ENCODE measurements at regions not wholly inside any gene's neighbourhood (a gene's known extent, or its start where the extent isn't known, plus 50 kb on each side); places are given as distances from the start of the nearest gene placed in this dataset.

DNA sequence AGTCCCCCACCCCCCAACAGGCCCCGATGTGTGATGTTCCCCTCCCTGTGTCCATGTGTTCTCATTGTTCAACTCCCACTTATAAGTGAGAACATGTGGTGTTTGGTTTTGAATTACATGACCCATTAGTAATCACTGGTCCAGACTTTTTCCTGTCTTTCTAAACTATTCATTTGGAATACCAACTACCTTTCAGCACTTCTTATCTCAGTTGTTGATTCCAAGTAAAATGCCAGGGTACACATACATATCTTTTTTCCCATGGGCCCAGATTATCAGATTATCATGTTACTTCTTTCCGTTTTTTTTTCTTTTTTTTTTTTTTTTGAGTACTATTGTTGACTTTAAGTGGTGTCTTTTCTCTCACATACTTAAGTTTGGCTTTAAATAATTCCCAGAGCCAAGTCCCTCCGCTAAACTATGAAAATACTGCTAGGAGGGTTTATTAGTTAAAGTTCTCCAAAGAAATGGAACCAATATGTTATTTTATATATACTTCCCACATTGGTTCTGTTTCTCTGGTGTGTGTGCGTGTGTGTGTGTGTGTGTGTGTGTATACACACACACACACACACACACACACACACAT, 389.3 kb downstream of the IRS1 start:
- H3K27ac Mint-ChIP-seq (ENCODE audit: unreplicated experiment): no peak overlapping the region
- TF ChIP-seq, protein P1, sequence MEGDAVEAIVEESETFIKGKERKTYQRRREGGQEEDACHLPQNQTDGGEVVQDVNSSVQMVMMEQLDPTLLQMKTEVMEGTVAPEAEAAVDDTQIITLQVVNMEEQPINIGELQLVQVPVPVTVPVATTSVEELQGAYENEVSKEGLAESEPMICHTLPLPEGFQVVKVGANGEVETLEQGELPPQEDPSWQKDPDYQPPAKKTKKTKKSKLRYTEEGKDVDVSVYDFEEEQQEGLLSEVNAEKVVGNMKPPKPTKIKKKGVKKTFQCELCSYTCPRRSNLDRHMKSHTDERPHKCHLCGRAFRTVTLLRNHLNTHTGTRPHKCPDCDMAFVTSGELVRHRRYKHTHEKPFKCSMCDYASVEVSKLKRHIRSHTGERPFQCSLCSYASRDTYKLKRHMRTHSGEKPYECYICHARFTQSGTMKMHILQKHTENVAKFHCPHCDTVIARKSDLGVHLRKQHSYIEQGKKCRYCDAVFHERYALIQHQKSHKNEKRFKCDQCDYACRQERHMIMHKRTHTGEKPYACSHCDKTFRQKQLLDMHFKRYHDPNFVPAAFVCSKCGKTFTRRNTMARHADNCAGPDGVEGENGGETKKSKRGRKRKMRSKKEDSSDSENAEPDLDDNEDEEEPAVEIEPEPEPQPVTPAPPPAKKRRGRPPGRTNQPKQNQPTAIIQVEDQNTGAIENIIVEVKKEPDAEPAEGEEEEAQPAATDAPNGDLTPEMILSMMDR (conservative IDR thresholded peaks at IDR 0.05): no peak
- no peaks in the 10 kb centered on the region for H3K27me3 Mint-ChIP-seq (ENCODE audit: low read depth)
- DNase-seq (ENCODE audit: low read depth, low spot score): no peak
- H3K4me1 Mint-ChIP-seq: peaks cover 35% of the 10 kb centered on the region
- no peak overlapping the region for H3K4me3 Mint-ChIP-seq
- H3K9me3 Mint-ChIP-seq: peaks cover 6% of the 10 kb centered on the region
- H3K36me3 Mint-ChIP-seq (ENCODE audit: low read depth): peaks cover 3% of the 10 kb centered on the region

GRCh38 chr2:226409134-226409533, 390.5 kb downstream of the IRS1 start:
- peaks cover 3% of the 10 kb centered on the region for H3K36me3 Mint-ChIP-seq (ENCODE audit: low read depth)
- no peaks in the 10 kb centered on the region for H3K27me3 Mint-ChIP-seq (ENCODE audit: low read depth)
- DNase-seq (ENCODE audit: low read depth, low spot score): no peak
- TF ChIP-seq, protein P1 (conservative IDR thresholded peaks at IDR 0.05): no peak
- H3K9me3 Mint-ChIP-seq: peaks cover 6% of the 10 kb centered on the region
- no peak overlapping the region for H3K4me3 Mint-ChIP-seq
- peaks cover 44% of the 10 kb centered on the region for H3K4me1 Mint-ChIP-seq
- no peak overlapping the region for H3K27ac Mint-ChIP-seq (ENCODE audit: unreplicated experiment)

DNA sequence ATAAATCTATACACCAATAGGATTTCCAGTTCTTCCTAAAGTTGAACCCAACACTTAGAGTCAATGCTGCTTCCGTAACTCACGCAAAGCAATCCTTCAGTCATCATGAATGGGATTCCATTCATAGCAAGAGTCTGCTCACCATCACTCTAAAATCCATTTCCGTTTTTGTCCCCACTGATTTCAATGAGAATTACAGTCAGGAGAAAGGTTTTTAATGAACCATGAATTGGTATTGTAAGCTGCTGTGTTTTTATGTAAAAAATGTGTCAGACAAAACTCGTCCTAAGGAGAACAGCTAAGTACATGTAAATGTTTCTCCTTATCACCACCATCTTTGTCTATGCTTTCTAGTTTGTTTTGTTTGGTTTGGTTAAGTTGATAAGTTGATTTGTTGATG, 391.5 kb downstream of the IRS1 start:
- no peaks in the 10 kb centered on the region for H3K27me3 Mint-ChIP-seq (ENCODE audit: low read depth)
- DNase-seq (ENCODE audit: low read depth, low spot score): no peak
- H3K4me1 Mint-ChIP-seq: peaks cover 46% of the 10 kb centered on the region
- H3K36me3 Mint-ChIP-seq (ENCODE audit: low read depth): peaks cover 3% of the 10 kb centered on the region
- peaks cover 6% of the 10 kb centered on the region for H3K9me3 Mint-ChIP-seq
- no peak overlapping the region for H3K4me3 Mint-ChIP-seq
- no peak overlapping the region for H3K27ac Mint-ChIP-seq (ENCODE audit: unreplicated experiment)
- TF ChIP-seq, protein P1 (conservative IDR thresholded peaks at IDR 0.05): no peak

- H3K27ac Mint-ChIP-seq (ENCODE audit: unreplicated experiment): no peak overlapping the region
- peaks cover 6% of the 10 kb centered on the region for H3K9me3 Mint-ChIP-seq
- H3K4me1 Mint-ChIP-seq: peaks cover 48% of the 10 kb centered on the region
- no peaks in the 10 kb centered on the region for H3K27me3 Mint-ChIP-seq (ENCODE audit: low read depth)
- no peak overlapping the region for H3K4me3 Mint-ChIP-seq
- TF ChIP-seq, protein P1 (conservative IDR thresholded peaks at IDR 0.05): no peak
- DNase-seq (ENCODE audit: low read depth, low spot score): no peak
- peaks cover 3% of the 10 kb centered on the region for H3K36me3 Mint-ChIP-seq (ENCODE audit: low read depth)
Observed at GRCh38 chr2:226407135-226407534, 392.5 kb downstream of the IRS1 start.

DNA sequence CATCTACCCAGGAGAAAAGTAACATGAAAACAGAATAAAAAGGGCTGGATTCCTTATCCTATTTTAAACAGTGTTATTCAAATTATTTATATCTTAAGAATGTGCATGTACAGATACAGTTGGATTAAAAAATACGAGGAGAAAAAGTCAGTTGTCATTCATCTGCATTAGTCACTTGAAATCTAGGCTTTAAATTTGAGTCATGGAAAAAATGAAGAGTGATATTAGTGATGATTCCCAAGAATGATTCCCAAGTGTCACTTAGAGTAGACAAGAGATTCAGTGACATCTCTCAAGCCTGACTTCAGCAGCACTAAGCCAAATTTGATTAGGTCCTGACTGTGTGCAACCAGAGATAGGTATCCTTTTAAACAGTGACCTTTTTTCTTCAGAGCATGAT, 394.2 kb downstream of the IRS1 start:
- no peak overlapping the region for H3K27ac Mint-ChIP-seq (ENCODE audit: unreplicated experiment)
- TF ChIP-seq, protein P1 (conservative IDR thresholded peaks at IDR 0.05): no peak

More for the DNA sequence above, 394.2 kb downstream of the IRS1 start:
- peaks cover 3% of the 10 kb centered on the region for H3K36me3 Mint-ChIP-seq (ENCODE audit: low read depth)
- H3K4me1 Mint-ChIP-seq: peaks cover 48% of the 10 kb centered on the region
- no peak overlapping the region for H3K4me3 Mint-ChIP-seq
- peaks cover 8% of the 10 kb centered on the region for H3K9me3 Mint-ChIP-seq
- no peak for DNase-seq (ENCODE audit: low read depth, low spot score)
- H3K27me3 Mint-ChIP-seq (ENCODE audit: low read depth): no peaks in the 10 kb centered on the region
